ENCODE measurements at regions not wholly inside any gene's neighbourhood (a gene's known extent, or its start where the extent isn't known, plus 50 kb on each side); places are given as distances from the start of the nearest gene placed in this dataset.

- Mint-ChIP-seq H3K27me3 (ENCODE audit: low read depth) (no peaks in the 10 kb centered on the region), H3K27ac (no peak overlapping the region), H3K36me3 (ENCODE audit: low read depth) (no peaks in the 10 kb centered on the region), H3K4me1 (no peaks in the 10 kb centered on the region), H3K9me3 (no peaks in the 10 kb centered on the region), H3K4me3 (no peak overlapping the region)
- TF ChIP-seq CTCF (IDR thresholded peaks at IDR 0.05; ENCODE audit: unreplicated experiment in 3 of 3): no peak
Measured at GRCh38 chr18:51300912-51301311, 103.4 kb upstream of the MEX3C start.

GRCh38 chr18:51301376-51301775 lies 103.9 kb upstream of the MEX3C start:
- no peaks in the 10 kb centered on the region for H3K36me3 Mint-ChIP-seq (ENCODE audit: low read depth)
- H3K4me1 Mint-ChIP-seq: no peaks in the 10 kb centered on the region
- no peak overlapping the region for H3K27ac Mint-ChIP-seq
- H3K9me3 Mint-ChIP-seq: no peaks in the 10 kb centered on the region
- no peak for TF ChIP-seq CTCF (IDR thresholded peaks at IDR 0.05; ENCODE audit: unreplicated experiment in 3 of 3)
- H3K4me3 Mint-ChIP-seq: no peak overlapping the region
- H3K27me3 Mint-ChIP-seq (ENCODE audit: low read depth): no peaks in the 10 kb centered on the region

GRCh38 chr18:51316677-51317076 lies 119.2 kb upstream of the MEX3C start:
- Mint-ChIP-seq H3K27me3 (ENCODE audit: low read depth) (no peaks in the 10 kb centered on the region), H3K4me3 (no peak overlapping the region), H3K4me1 (no peaks in the 10 kb centered on the region), H3K9me3 (peaks cover 5% of the 10 kb centered on the region), H3K36me3 (ENCODE audit: low read depth) (no peaks in the 10 kb centered on the region), H3K27ac (no peak overlapping the region)
- no peak for TF ChIP-seq CTCF (IDR thresholded peaks at IDR 0.05; ENCODE audit: unreplicated experiment in 3 of 3)

- no peak for TF ChIP-seq CTCF (IDR thresholded peaks at IDR 0.05; ENCODE audit: unreplicated experiment in 3 of 3)
- H3K27me3 Mint-ChIP-seq (ENCODE audit: low read depth): peaks cover 5% of the 10 kb centered on the region
- no peaks in the 10 kb centered on the region for H3K36me3 Mint-ChIP-seq (ENCODE audit: low read depth)
- H3K9me3 Mint-ChIP-seq: peaks cover 3% of the 10 kb centered on the region
- no peak overlapping the region for H3K4me3 Mint-ChIP-seq
- H3K27ac Mint-ChIP-seq: peak overlapping the region in 2 of 3 experiments; percentile 8 to 33
- H3K4me1 Mint-ChIP-seq: peaks cover 8% of the 10 kb centered on the region
Measured at GRCh38 chr18:51321696-51322095, 124.2 kb upstream of the MEX3C start.

GRCh38 chr18:51323961-51324360 lies 126.5 kb upstream of the MEX3C start:
- Mint-ChIP-seq H3K4me1 (peaks cover 8% of the 10 kb centered on the region), H3K36me3 (ENCODE audit: low read depth) (no peaks in the 10 kb centered on the region), H3K4me3 (no peak overlapping the region), H3K9me3 (no peaks in the 10 kb centered on the region), H3K27ac (no peak overlapping the region), H3K27me3 (ENCODE audit: low read depth) (peaks cover 9% of the 10 kb centered on the region)
- no peak for TF ChIP-seq CTCF (IDR thresholded peaks at IDR 0.05; ENCODE audit: unreplicated experiment in 3 of 3)

GRCh38 chr18:51330148-51330547 lies 132.7 kb upstream of the MEX3C start:
- H3K36me3 Mint-ChIP-seq (ENCODE audit: low read depth): no peaks in the 10 kb centered on the region
- H3K4me1 Mint-ChIP-seq: peaks cover 11% of the 10 kb centered on the region
- no peak for TF ChIP-seq CTCF (IDR thresholded peaks at IDR 0.05; ENCODE audit: unreplicated experiment in 3 of 3)
- no peaks in the 10 kb centered on the region for H3K9me3 Mint-ChIP-seq
- H3K4me3 Mint-ChIP-seq: no peak overlapping the region
- H3K27ac Mint-ChIP-seq: no peak overlapping the region
- peaks cover 15% of the 10 kb centered on the region for H3K27me3 Mint-ChIP-seq (ENCODE audit: low read depth)

Data from nephron (organoid).